ENCODE measurements at regions not wholly inside any gene's neighbourhood (a gene's known extent, or its start where the extent isn't known, plus 50 kb on each side); places are given as distances from the start of the nearest gene placed in this dataset.

GRCh38 chr13:40403509-40404241 is 262.8 kb downstream of the FOXO1 start:
- DNase-seq, result no peak

DNA sequence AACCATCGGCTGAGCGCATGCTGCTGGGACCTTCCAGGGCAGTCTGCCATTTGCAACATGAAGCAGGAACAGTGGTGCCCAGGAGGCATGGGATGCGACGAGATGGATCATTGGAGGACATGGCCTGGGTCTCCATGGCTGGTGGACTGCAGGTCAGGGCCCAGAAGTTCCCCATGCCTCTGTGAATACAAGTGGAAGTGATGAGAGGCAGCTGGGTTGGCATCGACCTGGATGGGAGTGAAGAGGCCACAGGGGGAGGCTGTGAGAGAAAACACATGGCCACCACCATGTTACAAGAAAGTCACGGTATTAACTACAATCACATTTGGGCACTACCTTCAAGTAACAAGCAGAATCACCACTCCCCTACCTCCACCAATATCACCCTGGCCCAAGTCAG is 262.0 kb downstream of the FOXO1 start:
- DNase-seq, result no peak

DNA sequence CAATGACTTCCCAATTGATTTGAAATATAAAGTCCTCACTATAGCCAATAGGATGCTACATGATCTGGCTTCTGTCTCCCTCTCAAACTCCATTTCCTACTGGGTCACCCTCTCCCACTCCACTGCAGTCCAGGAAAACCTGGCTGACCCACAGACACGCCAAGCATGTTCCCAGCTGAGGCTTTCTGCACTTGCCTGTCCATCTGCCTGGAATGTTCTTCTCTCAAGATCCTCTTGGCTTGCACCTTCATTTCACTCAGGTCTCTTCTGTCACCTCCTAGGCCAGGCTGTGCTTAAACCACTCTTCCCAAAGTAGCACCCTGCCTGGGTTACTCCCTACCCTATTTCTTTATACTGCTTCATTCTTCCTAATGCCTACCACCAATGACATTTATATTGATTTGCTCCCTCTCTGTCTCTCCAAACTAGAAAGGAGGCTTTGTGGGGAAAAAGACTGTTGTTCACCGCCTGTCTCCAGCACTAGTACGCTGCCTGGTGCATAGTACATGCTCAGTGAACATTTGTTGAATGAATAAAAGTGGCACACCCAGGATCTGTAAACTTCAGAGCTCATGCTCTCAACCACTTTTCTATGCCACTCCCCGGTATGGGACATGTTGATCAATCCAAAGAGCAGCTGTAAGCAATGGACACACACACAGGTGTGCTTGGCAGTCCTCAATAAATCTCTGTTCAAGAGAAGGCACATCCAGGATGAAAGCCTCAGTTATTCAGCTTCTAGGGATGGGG is 261.3 kb downstream of the FOXO1 start:
- DNase-seq, result no peak

GRCh38 chr13:40406405-40407120 is 259.9 kb downstream of the FOXO1 start:
- DNase-seq, result no peak

- DNase-seq, result no peak
These were observed 258.9 kb downstream of the FOXO1 start for GRCh38 chr13:40407567-40407966.

- DNase-seq, result no peak
These were observed 257.8 kb downstream of the FOXO1 start for GRCh38 chr13:40408602-40409001.

DNA sequence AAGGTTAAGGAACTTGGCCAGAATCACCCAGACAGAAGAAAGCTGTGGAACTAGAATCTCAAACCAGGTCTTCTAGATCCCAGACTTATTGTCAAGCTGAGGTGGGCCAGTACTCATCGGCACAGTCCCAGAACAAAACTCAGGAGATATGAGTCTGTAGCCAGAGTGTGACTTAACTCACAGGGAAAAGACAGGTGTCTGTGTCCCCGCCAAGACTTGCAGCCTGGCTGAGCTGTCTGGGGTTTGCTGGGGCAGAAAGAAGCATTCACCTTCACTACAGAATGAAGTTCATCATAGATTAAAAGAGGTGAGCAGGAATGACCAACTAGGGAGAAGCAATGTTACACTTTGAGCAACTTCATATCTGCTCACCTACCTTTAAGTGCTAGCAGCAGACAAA is 257.2 kb downstream of the FOXO1 start:
- DNase-seq, result no peak

GRCh38 chr13:40410315-40410714 is 256.1 kb downstream of the FOXO1 start:
- no peak for DNase-seq

- no peak for DNase-seq
These were observed 246.2 kb downstream of the FOXO1 start for GRCh38 chr13:40420160-40420740.

DNA sequence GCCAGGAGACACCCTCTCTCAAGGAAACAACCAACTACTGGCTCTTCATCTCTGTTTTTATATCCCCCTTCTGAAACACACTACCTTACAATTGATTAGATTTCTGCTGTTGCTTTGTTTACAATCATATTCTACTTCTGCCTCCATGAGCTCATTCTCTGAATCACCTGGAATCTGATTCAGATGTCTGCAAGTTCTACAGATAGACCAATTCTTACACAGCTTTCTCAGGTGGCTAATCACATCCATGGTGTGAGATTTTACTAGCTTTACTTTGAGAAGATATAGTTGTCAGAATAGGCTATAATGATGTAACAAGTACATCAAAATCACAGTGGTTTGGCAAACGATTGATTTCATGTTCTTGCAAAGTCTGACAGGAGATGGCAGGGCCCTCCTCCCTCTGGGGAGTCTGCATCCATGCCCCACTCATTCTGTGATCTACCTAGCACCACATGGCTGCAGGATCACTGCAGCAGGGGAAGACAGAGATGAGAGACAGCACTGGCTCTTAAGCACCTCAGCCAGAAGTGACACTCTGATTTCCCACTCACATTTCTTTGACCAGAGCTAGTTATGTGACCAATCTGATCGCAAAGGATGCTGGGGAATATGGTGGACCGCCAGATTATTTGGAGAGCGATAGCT is 243.7 kb downstream of the FOXO1 start:
- DNase-seq, result no peak

DNA sequence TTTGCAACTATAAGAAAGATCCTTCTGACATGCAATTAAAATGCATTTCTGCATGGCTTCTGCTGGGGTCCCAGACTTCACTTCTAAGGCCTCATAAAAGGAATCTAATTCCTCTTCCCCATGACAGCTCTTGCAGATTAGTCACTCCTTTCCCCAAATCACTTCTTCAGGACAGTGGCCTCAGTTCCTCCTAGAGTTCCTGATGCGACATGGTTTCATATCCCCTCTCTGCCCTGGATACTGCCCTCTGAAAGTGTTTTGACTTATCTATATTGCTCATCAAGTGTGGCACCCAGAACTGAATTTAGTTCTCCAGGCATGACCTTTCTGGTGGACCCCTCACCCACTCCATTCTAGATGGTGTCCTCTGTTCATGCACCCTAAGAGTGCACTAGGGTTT is 238.1 kb downstream of the FOXO1 start:
- no peak for DNase-seq

DNA sequence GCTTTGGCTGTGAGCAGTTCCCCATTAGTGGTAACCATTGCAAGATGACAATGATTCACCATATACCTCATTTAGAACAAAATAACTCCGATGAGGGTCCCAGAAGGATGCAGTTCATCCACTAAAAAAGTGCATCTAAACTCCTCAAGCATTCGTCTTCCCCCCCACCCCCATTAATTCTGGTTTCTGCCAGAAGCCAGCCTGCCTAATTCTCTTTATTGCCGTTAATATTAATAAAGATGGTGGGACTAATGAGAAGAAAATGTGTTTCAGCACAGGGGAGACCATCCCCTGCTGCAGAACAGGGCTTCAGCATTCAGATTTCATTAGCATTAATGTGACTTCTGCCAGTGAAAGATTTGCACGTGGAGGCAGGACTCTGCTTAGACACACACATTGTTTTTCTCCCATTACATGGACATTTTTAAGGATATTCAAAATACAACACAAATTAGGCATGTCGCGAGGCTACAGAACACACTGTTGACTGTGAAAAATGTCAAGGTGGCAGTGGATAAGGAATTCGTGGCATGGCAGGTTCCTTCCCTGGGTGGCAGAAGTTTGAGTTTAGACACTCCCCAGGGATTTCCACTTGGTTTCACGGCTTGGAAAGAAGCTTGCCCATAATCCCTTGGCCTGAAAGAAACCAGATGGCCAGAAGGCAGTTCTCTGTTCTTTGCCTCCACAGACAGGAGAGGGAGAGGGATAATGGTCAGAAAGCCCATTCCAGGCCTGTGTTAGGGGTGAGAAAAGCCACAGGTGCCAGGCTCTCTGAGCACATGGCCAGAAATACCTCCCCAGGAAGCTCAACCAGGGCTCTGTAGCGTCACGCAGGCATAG is 236.5 kb downstream of the FOXO1 start:
- DNase-seq, result no peak

DNA sequence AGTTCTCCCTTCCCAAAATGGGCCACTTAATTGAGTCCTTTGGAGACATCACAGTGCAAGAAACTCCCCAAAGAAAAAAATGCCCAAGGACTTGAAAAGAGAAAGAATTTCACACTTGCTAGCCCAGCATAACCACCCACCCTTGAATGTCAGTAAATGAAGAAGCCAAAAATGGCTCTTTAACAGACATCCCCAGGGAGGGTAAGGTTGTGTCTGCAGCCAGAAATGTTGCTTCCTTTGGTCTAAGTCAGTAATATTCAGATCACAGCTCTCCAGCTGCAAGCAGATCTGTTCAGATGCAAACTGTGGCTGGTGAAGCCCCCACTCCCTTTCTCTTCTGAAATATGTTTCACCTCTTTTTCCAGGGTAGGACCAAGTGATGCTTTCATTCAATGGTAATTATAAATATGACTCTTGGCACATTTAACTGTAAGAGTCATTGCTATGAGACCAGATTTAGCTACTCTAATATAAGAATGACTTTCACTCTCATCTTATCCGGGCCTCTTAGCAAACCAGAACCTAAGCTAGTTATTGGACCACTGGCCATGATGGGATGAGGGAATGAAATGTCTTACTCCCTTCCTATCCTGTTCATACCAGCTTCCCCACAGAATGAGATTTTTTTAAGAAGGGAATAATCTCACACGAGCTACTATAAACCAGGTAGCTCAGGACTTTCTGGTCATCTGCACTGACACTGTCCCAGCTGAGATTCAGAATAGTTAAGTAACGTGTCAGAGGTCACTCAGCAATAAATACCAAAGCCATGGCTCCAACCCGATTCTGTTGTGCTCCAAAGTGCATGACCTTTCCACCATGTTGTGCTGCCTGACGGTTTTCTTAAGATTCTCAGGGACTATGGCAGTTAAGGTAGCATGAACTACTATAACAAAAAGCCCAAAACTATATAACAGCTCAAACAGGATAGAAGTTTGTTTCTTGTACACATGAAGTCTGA is 234.1 kb downstream of the FOXO1 start:
- DNase-seq, result no peak

DNA sequence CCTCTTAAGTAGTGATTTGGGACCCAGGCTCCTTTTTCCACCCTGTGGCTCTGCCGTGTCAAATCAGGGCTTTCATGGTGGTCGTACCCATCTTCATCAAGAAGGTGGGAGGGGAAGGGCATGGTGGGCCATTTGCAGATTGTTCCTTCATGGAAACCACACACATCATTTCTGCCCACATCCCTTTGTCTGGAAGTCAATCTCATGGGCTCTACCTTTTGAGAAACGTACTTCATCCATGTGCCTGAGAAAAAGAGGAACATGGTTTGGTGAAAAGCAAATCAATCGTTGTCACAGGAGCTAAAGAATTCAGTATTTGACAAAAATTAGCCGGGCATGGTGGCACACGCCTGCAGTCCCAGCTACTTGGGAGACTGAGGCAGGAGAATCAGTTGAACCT is 233.4 kb downstream of the FOXO1 start:
- no peak for DNase-seq

DNA sequence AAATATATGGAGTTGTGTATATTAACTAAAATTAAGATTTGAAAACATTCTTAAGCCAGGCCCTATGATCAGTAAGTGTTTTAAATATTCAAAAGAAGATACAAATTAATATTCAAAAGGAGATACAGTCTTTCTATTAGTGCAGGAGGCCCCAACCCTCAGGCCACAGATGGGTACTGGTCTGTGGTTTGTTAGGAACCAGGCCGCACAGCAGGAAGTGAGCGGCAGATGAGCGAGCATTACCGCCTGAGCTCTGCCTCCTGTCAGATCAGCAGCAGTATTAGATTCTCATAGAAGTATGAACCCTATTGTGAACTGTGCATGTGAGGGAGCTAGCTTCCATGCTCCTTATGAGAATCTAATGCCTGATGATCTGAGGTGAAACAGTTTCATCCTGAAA is 232.9 kb downstream of the FOXO1 start:
- peak in 3 of 5 experiments; percentile 20 to 79 (median 29) for DNase-seq

DNA sequence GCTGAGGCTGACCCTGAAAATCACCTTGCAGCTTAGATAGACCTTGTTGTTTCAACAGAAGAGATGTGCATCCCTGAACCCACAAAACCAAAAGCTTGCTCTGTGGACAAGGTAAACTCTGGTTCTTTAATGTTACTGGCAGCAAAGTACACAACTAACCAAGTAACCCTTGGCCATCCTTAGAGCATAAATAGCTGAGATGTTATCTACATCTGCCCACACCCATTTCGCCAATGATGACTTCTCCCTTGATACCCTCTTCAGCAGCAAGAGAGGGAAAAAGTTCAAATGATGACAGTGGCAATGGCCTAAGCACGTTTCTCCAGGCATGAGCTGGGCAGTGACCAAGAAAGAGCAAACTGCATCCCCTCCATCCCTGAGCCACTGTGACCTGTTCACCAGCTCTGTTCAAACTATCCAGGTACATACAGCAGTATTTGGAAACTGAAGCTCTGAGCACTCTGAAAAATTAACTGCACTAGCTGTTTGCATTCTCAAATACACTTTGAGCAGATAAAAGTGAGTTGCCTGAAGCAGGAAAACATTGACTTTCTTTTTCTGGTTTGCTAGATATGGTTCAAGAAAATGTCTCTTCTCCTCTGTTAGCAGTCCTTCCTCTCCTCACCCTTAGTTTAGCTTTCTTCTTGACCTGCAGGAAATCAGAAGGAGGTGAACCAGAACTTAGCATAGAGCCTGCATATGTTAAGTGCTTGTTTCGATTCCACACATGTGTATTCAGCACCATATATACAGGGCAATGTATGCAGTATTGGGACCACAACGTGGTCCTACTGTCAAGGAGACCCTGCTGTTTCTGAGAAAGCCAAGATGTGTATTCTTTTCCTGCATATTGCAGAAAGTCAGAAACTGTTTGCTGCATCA is 231.7 kb downstream of the FOXO1 start:
- no peak for DNase-seq

- no peak for DNase-seq
These were observed 228.3 kb downstream of the FOXO1 start for GRCh38 chr13:40438022-40438680.

- peak in 1 of 5 experiments; percentile 53 for DNase-seq
These were observed 227.2 kb downstream of the FOXO1 start for GRCh38 chr13:40438999-40439797.
